ENCODE measurements at regions not wholly inside any gene's neighbourhood (a gene's known extent, or its start where the extent isn't known, plus 50 kb on each side); places are given as distances from the start of the nearest gene placed in this dataset.

DNA sequence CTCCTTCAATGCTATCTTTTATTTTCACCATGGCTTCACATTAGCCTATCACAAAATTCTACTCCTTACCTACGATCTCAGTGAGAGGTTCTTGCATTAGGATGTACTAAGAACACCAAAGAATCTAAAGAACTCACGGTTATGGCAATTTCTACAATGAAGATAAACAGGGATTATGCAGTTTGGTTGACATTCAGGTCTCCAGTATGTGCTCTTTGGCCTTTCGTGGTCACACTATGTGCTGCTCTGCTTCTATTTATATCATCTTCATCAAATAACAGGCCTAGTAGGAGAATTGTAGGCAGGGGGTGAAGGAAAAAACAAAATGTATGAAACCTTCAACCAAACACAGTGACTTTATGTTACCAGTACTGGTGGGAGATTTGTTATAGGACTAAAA is 194.0 kb upstream of the SAMSN1 start:
- no peak for TF ChIP-seq POLR2A (IDR thresholded peaks at IDR 0.05)
- TF ChIP-seq, protein P1, sequence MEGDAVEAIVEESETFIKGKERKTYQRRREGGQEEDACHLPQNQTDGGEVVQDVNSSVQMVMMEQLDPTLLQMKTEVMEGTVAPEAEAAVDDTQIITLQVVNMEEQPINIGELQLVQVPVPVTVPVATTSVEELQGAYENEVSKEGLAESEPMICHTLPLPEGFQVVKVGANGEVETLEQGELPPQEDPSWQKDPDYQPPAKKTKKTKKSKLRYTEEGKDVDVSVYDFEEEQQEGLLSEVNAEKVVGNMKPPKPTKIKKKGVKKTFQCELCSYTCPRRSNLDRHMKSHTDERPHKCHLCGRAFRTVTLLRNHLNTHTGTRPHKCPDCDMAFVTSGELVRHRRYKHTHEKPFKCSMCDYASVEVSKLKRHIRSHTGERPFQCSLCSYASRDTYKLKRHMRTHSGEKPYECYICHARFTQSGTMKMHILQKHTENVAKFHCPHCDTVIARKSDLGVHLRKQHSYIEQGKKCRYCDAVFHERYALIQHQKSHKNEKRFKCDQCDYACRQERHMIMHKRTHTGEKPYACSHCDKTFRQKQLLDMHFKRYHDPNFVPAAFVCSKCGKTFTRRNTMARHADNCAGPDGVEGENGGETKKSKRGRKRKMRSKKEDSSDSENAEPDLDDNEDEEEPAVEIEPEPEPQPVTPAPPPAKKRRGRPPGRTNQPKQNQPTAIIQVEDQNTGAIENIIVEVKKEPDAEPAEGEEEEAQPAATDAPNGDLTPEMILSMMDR (IDR thresholded peaks at IDR 0.05), result no peak
